K562 (cell line): ENCODE measurements at regions not wholly inside any gene's neighbourhood (a gene's known extent, or its start where the extent isn't known, plus 50 kb on each side); places are given as distances from the start of the nearest gene placed in this dataset.

Experiments
- AFF4 ChIP-seq: sonication (generic); formaldehyde crosslinking; IDR thresholded peaks from 2 replicates; pipeline ENCODE4 v1.8.0; 2023; ENCODE audit warnings: mild to moderate bottlenecking, missing genetic modification reagents
- BCLAF1 ChIP-seq, 2 experiments: fragments of 450-650 bp in 1 of 2; IDR thresholded peaks; 2 replicates each; pipeline ENCODE4 v1.6.1; 2011 to 2017; ENCODE audit warnings: low read depth in 2 of 2, antibody characterized with exemption in 1 of 2, borderline replicate concordance in 1 of 2, low read length in 1 of 2, mild to moderate bottlenecking in 1 of 2, mixed read lengths in 1 of 2; ENCODE audit not compliant: control insufficient read depth in 1 of 2
- BRD4 ChIP-seq: fragments of 200-600 bp; sonication (generic); IDR thresholded peaks from 2 replicates; pipeline ENCODE4 v1.6.1; 2017; ENCODE audit warnings: inconsistent platforms
- CREB1 ChIP-seq, 2 experiments: sonication (generic) in 1 of 2; formaldehyde crosslinking in 1 of 2; IDR thresholded peaks; 2 replicates each; pipeline versions ENCODE4 v1.6.1 to v1.8.0; 2012 to 2022; ENCODE audit warnings: inconsistent platforms in 1 of 2, mild to moderate bottlenecking in 1 of 2, missing genetic modification reagents in 1 of 2, moderate library complexity in 1 of 2
- ESRRA ChIP-seq: fragments of 450-650 bp; IDR thresholded peaks from 2 replicates; pipeline ENCODE4 v1.6.1; 2014; ENCODE audit warnings: low read depth, mild to moderate bottlenecking, moderate library complexity, borderline replicate concordance
- FOXA1 ChIP-seq: fragments of 450-650 bp; IDR thresholded peaks from 2 replicates; pipeline ENCODE4 v1.6.1; 2016; ENCODE audit warnings: mild to moderate bottlenecking, borderline replicate concordance
- KLF16 ChIP-seq: IDR thresholded peaks from 2 replicates; pipeline ENCODE4 v1.6.1; 2016; ENCODE audit warnings: antibody characterized with exemption
- MEF2A ChIP-seq: IDR thresholded peaks from 2 replicates; pipeline ENCODE4 v1.6.1; 2011; ENCODE audit warnings: low read depth, mild to moderate bottlenecking, low read length, moderate library complexity; ENCODE audit not compliant: control insufficient read depth
- PYGO2 ChIP-seq: fragments of 450-650 bp; IDR thresholded peaks from 2 replicates; pipeline ENCODE4 v1.6.1; 2016; ENCODE audit warnings: mild to moderate bottlenecking, missing genetic modification characterization, moderate library complexity, missing compliant biosample characterization
- SNIP1 ChIP-seq: fragments of 450-650 bp; IDR thresholded peaks from 2 replicates; pipeline ENCODE4 v1.7.1; 2017; ENCODE audit warnings: low read depth, mild to moderate bottlenecking
- TSHZ1 ChIP-seq: fragments of 250-450 bp; sonication (Bioruptor Pico); IDR thresholded peaks from 2 replicates; pipeline ENCODE4 v1.4.0; 2020; ENCODE audit warnings: mild to moderate bottlenecking, moderate library complexity
- ZC3H4 ChIP-seq: sonication (generic); formaldehyde crosslinking; IDR thresholded peaks from 2 replicates; pipeline ENCODE4 v1.9.0; 2021; ENCODE audit warnings: missing genetic modification reagents, borderline replicate concordance
- ZNF165 ChIP-seq: fragments of 250-450 bp; sonication (Bioruptor Pico); IDR thresholded peaks from 2 replicates; pipeline ENCODE4 v1.4.0; 2020; ENCODE audit warnings: borderline replicate concordance
- ZNF174 ChIP-seq: fragments of 250-450 bp; sonication (Bioruptor Pico); IDR thresholded peaks from 2 replicates; pipeline ENCODE4 v1.4.0; 2020; ENCODE audit warnings: mild to moderate bottlenecking
- ZNF766 ChIP-seq: fragments of 200-800 bp; sonication (Bioruptor generic); conservative IDR thresholded peaks from 2 replicates; pipeline ENCODE4 v1.6.1; 2016; ENCODE audit warnings: missing genetic modification characterization, missing compliant biosample characterization
- ZNF77 ChIP-seq: fragments of 250-450 bp; sonication (Bioruptor Pico); IDR thresholded peaks from 2 replicates; pipeline ENCODE4 v1.5.0; 2020

GRCh38 chr3:182364723-182365650 is 428.3 kb upstream of the ATP11B start (continued):
- TF ChIP-seq BCLAF1 (IDR thresholded peaks at IDR 0.05; ENCODE audit: borderline replicate concordance in 1 of 2, control insufficient read depth in 1 of 2, low read depth in 2 of 2, low read length in 1 of 2), result peak in 1 of 2 experiments; percentile 31; a peak in 1 of 4 replicates
- TF ChIP-seq AFF4 (CRISPR knock-in tag), result no peak
- peak; percentile 73 for TF ChIP-seq ZNF766
- TF ChIP-seq BRD4, result 0 out of 2 replicates have a peak, but pooled peaks have one; percentile 62
- no peak for TF ChIP-seq TSHZ1 (CRISPR knock-in tag)
- no peak for TF ChIP-seq ZNF77 (CRISPR knock-in tag)
- TF ChIP-seq MEF2A, result no peak
- peak; percentile 86 for TF ChIP-seq KLF16
- TF ChIP-seq PYGO2 (tag), result peak; percentile 51; the same call in 1 of the 2 replicates
- no peak for TF ChIP-seq ZNF174
- no peak for TF ChIP-seq ZNF165 (CRISPR knock-in tag)
- TF ChIP-seq ZC3H4 (CRISPR knock-in tag), result no peak
- TF ChIP-seq SNIP1, result no peak
- no peak for TF ChIP-seq ESRRA
- TF ChIP-seq FOXA1, result no peak
- peak; percentile 76; the same call in 1 of the 2 replicates for TF ChIP-seq CREB1 (IDR thresholded peaks at IDR 0.05)
- no peak for TF ChIP-seq CREB1 (CRISPR knock-in tag; IDR thresholded peaks at IDR 0.05)
